Islet precursor cell (in vitro differentiated cells): ENCODE measurements at regions not wholly inside any gene's neighbourhood (a gene's known extent, or its start where the extent isn't known, plus 50 kb on each side); places are given as distances from the start of the nearest gene placed in this dataset.

Source experiments
- DNase-seq: peaks from one replicate; pipeline ENCODE4 v3.0.0-alpha.2; 2018

GRCh38 chr3:160132226-160132625 lies 93.0 kb upstream of the C3orf80 start:
- no peak for DNase-seq

DNA sequence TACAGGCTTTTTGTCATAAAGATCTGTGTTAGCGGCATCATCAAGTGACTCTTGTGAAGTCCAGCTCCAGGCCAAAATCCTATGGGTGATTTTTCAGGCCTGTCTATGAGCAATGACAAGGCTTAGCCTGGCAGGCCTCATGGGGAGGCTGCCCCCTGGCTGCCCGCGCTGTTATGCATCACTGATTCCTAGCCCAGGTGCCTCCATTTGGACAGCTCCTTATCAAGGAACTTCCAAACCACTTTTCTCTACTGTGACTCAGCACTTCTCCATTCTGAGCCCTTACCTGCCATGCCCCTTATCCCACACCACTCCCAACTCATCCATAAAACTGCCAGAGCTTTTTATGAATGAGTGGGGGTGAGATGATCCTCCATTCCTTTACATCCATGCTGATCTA lies 91.5 kb upstream of the C3orf80 start:
- DNase-seq, result peak; percentile 71

GRCh38 chr3:160134454-160134853 lies 90.8 kb upstream of the C3orf80 start:
- peak; percentile 58 for DNase-seq

DNA sequence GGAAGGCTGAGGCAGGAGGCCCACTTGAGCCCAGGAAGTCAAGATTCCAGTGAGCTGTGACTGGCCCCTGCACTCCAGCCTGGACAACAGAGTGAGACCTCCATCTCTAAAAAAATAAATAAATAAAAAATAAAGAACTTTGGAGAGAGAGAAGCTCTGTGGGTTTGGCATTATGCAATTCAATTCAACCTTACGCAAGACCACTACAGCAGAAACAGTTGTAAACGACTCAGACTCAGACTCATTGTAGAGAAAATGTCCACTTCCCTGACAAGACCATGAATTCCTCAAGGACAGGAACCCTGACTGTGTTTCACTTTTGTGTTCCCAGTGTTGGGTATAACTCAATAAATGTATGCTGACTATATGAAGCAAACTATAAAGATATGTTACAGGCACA lies 90.3 kb upstream of the C3orf80 start:
- DNase-seq, result no peak

DNA sequence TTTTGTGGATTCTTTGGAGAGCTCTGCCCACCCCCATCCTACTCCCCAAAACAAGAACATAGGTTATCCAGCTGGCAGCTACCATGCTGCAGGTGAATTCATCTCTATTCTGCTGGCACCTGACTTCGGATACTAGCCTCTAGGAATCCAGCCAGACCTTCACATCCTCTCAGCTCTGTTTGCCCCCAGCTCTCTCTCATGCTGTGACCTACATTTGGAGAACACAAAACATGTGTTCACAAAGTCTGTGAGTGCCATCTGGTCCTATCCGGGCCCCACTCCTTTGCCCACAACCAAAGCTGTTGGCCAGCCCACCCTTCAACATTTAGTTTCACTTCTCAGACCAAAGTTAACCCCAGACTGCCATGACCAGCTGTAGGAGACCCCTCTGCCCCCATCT lies 89.4 kb upstream of the C3orf80 start:
- no peak for DNase-seq

- DNase-seq, result no peak
These were observed 88.8 kb upstream of the C3orf80 start for GRCh38 chr3:160136421-160136820.

GRCh38 chr3:160139291-160139690 lies 85.9 kb upstream of the C3orf80 start:
- DNase-seq, result no peak

GRCh38 chr3:160140756-160141155 lies 84.5 kb upstream of the C3orf80 start:
- no peak for DNase-seq

- no peak for DNase-seq
These were observed 83.6 kb upstream of the C3orf80 start for GRCh38 chr3:160141485-160142185.

- DNase-seq, result no peak
These were observed 81.7 kb upstream of the C3orf80 start for GRCh38 chr3:160143482-160143881.

GRCh38 chr3:160150066-160150465 lies 75.2 kb upstream of the C3orf80 start:
- no peak for DNase-seq

DNA sequence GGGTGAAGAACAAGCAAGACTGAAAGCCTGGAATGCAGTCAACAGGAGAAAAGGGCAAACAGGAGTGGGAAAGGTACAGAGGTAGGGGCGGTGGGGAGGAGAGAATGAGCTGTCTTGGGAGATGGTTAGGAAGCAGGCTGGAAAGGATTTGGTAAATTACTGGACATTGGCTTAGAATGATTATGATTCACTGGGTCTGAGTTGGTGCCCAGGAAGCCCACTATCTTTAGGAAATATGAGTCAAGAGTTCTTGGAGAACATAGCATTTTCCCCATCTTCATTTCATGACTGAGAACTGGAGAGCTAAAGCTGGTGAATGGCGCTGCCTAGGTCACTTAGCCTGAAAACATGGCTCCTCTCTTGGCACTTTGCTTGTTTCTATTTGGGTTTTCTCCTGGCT lies 74.7 kb upstream of the C3orf80 start:
- no peak for DNase-seq

GRCh38 chr3:160152638-160153037 lies 72.6 kb upstream of the C3orf80 start:
- DNase-seq, result no peak

GRCh38 chr3:160154033-160154432 lies 71.2 kb upstream of the C3orf80 start:
- no peak for DNase-seq

GRCh38 chr3:160154596-160154995 lies 70.6 kb upstream of the C3orf80 start:
- no peak for DNase-seq

DNA sequence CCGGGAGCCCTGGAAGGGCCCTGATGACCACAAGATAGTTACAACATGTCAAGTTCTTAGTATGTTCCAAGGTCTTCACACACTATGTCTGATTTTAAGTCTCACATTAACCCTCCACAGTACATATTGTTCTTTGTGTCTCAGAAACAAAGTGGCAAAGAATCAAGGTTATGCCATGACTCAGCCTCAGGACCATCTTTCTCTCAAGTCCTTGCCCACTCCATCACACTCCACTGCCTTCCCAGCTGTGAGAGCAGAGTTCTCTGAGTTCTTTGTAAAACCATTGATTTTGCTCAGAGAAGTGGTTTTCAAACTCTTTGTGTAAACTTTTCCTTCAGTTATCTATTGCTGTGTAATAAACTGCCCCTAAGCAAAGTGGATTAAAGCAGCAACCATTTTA lies 67.9 kb upstream of the C3orf80 start:
- DNase-seq, result no peak

DNA sequence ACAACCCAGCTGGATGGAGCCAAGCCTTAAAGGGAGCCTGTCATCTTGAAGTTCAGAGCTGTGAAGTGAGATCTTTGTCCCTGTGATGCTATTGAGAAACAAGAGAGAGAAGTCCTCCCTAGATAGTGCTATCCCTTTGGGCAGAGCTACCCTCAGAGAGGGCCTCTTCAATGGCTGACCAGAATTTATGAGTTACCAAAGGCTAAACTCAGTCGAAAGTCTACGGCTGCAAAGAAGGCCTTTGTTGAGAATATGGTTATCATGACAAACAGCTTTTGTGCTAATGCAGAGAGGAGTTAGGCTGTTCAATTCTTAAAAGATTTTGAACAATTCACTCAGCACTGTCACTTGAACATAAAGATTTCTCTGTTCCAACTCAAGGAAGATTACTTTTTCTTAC lies 65.9 kb upstream of the C3orf80 start:
- no peak for DNase-seq

- DNase-seq, result no peak
These were observed 65.4 kb upstream of the C3orf80 start for GRCh38 chr3:160159806-160160205.

DNA sequence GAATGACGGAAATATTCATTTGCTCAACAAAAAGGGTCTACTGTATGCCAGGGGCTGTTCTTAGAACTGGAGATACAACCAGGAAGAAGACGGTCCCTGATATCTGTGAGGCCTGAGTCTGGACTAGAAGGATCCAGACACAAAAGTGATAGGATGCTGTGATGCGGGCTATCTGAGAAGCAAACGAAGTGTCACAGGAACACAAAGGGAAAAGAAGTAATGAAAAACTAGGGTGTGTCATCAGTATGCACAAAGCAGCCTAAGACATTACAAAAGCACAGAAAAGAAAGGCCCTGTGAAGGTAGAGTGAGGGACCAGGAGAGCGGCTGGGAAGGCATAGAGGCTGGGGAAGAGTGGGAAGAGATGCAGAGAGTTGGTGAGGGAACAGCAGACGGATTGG lies 63.3 kb upstream of the C3orf80 start:
- no peak for DNase-seq

DNA sequence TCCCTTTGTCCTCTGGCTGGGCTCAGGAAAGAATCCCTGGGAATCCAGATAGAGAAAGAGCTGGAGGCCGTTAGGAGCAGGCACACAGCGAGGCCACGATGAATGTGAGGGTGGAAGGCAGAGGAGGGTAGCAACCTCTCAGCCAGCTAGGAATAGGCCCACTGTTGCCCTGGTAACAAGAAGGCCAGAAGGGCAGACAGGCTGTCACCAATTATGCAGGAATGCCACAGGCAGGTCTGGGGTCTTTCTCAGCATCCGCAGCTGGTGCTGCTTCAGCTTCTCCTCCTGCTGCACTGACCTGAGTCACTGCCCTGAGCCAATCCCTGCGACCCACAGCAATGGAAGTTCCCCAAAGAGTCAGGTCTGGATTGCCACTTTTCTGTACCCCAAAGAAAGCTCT lies 62.8 kb upstream of the C3orf80 start:
- DNase-seq, result peak; percentile 98

DNA sequence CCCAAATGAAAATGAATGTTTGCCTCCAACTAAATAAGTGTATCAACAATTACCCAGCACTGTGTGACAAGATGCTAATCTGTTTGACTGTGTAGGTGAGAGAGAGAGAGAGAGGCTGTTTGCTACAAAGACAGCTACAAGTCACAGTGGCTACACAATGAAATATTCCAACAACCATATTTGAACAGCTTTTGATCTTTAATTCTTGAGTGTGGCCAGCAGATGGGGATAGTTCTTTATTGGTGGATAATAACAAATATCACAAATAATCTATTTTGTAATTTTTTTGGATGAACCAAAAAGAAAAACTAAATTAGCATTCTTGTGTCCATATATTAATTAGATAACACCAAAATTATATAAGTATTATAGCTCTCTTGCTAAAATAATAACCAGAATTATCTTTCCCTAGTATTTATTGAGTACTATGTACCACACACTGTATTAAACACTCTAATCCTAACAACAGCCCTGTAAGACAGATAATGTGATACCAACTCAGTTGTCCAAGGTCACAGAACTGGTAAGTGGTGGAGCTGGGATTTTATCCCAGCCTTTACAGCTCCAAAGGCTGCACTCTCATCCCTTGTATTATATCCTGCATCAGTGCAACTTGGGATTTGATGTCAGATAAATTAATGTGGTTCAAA lies 61.9 kb upstream of the C3orf80 start:
- no peak for DNase-seq

DNA sequence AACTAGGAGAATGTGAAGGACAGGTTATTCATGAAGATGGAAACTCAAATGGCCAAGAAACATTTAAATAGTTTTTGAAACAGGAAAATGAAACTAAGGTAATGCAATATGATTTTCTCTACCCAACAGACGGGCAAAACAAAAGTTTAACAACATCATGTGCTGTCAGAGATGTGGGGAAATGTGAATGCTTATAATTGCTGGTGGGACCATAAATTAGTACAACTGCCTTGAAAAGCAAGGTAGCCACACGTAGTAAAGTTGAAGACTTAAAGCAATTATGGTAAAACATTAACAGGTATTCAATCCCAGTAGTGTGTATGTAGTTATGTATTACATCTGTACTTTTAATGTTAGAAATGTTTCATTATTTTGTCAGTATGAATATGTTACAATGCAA lies 57.0 kb upstream of the C3orf80 start:
- DNase-seq, result no peak

DNA sequence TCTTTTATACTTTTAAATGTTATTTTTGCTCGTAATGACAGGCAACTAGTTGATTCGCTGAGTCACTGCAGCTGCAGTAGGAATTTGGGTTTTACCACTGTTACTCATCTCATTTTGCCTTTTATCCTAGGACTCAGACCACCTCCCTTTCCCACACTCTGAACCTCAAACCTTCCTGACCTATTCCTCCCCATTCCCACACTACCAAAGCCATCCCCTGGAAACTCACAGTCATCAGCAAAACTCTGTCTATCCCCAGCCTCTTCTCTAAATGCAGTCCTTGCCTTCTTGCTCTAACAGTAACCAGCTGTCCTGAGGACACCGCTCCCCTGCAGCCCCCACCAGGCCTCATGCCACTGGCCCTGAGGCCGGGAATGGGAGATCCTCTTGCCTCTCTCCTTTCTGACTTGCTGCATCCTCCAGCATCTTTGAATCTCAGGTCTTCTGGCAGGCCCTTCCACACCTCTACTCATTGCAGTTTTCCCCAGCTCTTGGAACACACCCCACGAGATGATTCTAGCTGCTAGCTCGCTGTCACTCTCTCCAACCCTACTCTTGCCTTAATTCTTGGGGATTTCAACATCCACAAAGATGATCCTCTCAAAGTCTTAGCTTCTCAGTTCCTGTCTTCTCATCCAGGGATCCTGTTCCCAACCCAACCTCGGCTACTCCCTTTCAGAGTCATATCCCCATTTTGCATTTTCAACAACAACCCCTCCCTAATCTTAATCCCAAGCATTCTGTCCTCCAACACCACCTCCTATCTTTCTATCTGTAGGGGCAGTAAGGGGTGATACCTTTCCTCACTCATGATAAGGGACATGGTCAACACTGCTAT lies 55.9 kb upstream of the C3orf80 start:
- DNase-seq, result peak; percentile 68
